HS-27A (cell line): ENCODE measurements at regions not wholly inside any gene's neighbourhood (a gene's known extent, or its start where the extent isn't known, plus 50 kb on each side); places are given as distances from the start of the nearest gene placed in this dataset.
"Not testable (repeated sequence)": the region's sequence is repeated elsewhere in the genome, so short reads cannot be mapped to it uniquely, and the experiment has no call there.

Experiments used
- DNase-seq: peaks from one replicate; pipeline ENCODE4 v3.0.0-alpha.2; 2012; ENCODE audit warnings: low read depth, missing footprints

- DNase-seq, result no peak
These were observed 668.7 kb upstream of the SLC35B3 start for GRCh38 chr6:9103876-9104521.

GRCh38 chr6:9101920-9102319 lies 666.6 kb upstream of the SLC35B3 start:
- DNase-seq, result no peak

GRCh38 chr6:9100869-9101580 lies 665.7 kb upstream of the SLC35B3 start:
- DNase-seq, result no peak

- DNase-seq, result no peak
These were observed 660.4 kb upstream of the SLC35B3 start for GRCh38 chr6:9095729-9096128.

GRCh38 chr6:9095137-9095536 lies 659.8 kb upstream of the SLC35B3 start:
- no peak for DNase-seq

- no peak for DNase-seq
These were observed 654.4 kb upstream of the SLC35B3 start for GRCh38 chr6:9089724-9090123.

- no peak for DNase-seq
These were observed 652.1 kb upstream of the SLC35B3 start for GRCh38 chr6:9087470-9087869.

GRCh38 chr6:9086331-9086730 lies 651.0 kb upstream of the SLC35B3 start:
- DNase-seq, result peak; percentile 4

- no peak for DNase-seq
These were observed 650.3 kb upstream of the SLC35B3 start for GRCh38 chr6:9085709-9086070.

GRCh38 chr6:9085054-9085708 lies 649.8 kb upstream of the SLC35B3 start:
- DNase-seq, result no peak

- no peak for DNase-seq
These were observed 647.8 kb upstream of the SLC35B3 start for GRCh38 chr6:9083108-9083507.

GRCh38 chr6:9066726-9067125 lies 631.4 kb upstream of the SLC35B3 start:
- DNase-seq, result no peak

GRCh38 chr6:9064156-9064555 lies 628.8 kb upstream of the SLC35B3 start:
- DNase-seq, result no peak

- DNase-seq, result no peak
These were observed 627.3 kb upstream of the SLC35B3 start for GRCh38 chr6:9062596-9062995.

GRCh38 chr6:9057937-9058336 lies 622.6 kb upstream of the SLC35B3 start:
- no peak for DNase-seq

- no peak for DNase-seq
These were observed 621.2 kb upstream of the SLC35B3 start for GRCh38 chr6:9056556-9056955.

- no peak for DNase-seq
These were observed 609.1 kb upstream of the SLC35B3 start for GRCh38 chr6:9044426-9044825.

GRCh38 chr6:9040718-9041117 lies 605.4 kb upstream of the SLC35B3 start:
- DNase-seq, result no peak

- no peak for DNase-seq
These were observed 603.9 kb upstream of the SLC35B3 start for GRCh38 chr6:9039258-9039657.

- no peak for DNase-seq
These were observed 592.7 kb upstream of the SLC35B3 start for GRCh38 chr6:9028086-9028485.

- no peak for DNase-seq
These were observed 590.5 kb upstream of the SLC35B3 start for GRCh38 chr6:9025796-9026394.

GRCh38 chr6:9025228-9025627 lies 589.9 kb upstream of the SLC35B3 start:
- DNase-seq, result no peak

- DNase-seq, result not testable (repeated sequence)
These were observed 588.9 kb upstream of the SLC35B3 start for GRCh38 chr6:9024246-9024645.
